Heart right ventricle (tissue), 16 donors: ENCODE measurements at regions not wholly inside any gene's neighbourhood (a gene's known extent, or its start where the extent isn't known, plus 50 kb on each side); places are given as distances from the start of the nearest gene placed in this dataset.

Experiments used
- ATAC-seq, 8 donors: fragments of 200-7000 bp; cut with Tn5 transposase; one replicate each; pipeline ENCODE4 v1.9.1; 2020; ENCODE audit warnings: mild to moderate bottlenecking in 8 of 8, moderate library complexity in 8 of 8, moderate number of reproducible peaks in 1 of 8
- DNase-seq, 2 donors: peaks; one replicate each; pipeline ENCODE4 v3.0.0-alpha.2; 2020
- H3K27ac ChIP-seq, 10 donors: fragments of 200-600 bp; sonication (generic) in 2 of 10; one replicate each; pipeline versions ENCODE4 v1.5.0 to v1.8.0; 2020 to 2022; ENCODE audit warnings: mild to moderate bottlenecking in 3 of 10
- H3K27me3 ChIP-seq, 7 donors: fragments of 200-600 bp; one replicate each; pipeline ENCODE4 v1.8.0; 2021 to 2022; ENCODE audit warnings: mild to moderate bottlenecking in 2 of 7
- H3K36me3 ChIP-seq, 9 donors: fragments of 200-600 bp; sonication (generic) in 1 of 9; one replicate each; pipeline versions ENCODE4 v1.5.0 to v1.8.0; 2020 to 2022; ENCODE audit warnings: mild to moderate bottlenecking in 2 of 9
- H3K4me1 ChIP-seq, 9 donors: fragments of 200-600 bp; sonication (generic) in 1 of 9; one replicate each; pipeline versions ENCODE4 v1.5.0 to v1.8.0; 2020 to 2022; ENCODE audit warnings: mild to moderate bottlenecking in 4 of 9
- H3K4me3 ChIP-seq, 10 donors: fragments of 200-600 bp; sonication (generic) in 2 of 10; one replicate each; pipeline versions ENCODE4 v1.5.0 to v1.8.0; 2020 to 2022; ENCODE audit warnings: mild to moderate bottlenecking in 7 of 10, moderate library complexity in 2 of 10
- H3K9me3 ChIP-seq, 11 donors: fragments of 200-600 bp in 10 of 11; sonication (generic) in 2 of 11; one replicate each; pipeline versions ENCODE4 v1.5.0 to v1.8.0; 2013 to 2022; ENCODE audit warnings: mild to moderate bottlenecking in 2 of 11, control low read depth in 1 of 11, moderate library complexity in 1 of 11
- CTCF ChIP-seq, 9 donors: fragments of 200-600 bp; sonication (generic) in 2 of 9; IDR thresholded peaks; one replicate each; pipeline versions ENCODE4 v1.5.0 to v1.8.0; 2021 to 2022; ENCODE audit warnings: antibody characterized with exemption in 9 of 9, mild to moderate bottlenecking in 5 of 9, moderate library complexity in 1 of 9
- WGBS, 2 donors: extraction: QIAGEN DNeasy Blood & Tissue Kit; methylation state at CpG; one replicate each; pipeline ENCODE4 v1.1.7; 2013; ENCODE audit warnings: inconsistent platforms in 1 of 2; 5-methylcytosine and 5-hydroxymethylcytosine counted together
- intact Hi-C, 10 donors: fragments of 100-400 bp; cut with DNase I; formaldehyde crosslinking; loops; one replicate each; pipeline versions ENCODE4 v1.11.1 to v1.14.2; 2022
- donor health status: Arrhythmogenic right ventricular cardiomyopathy.
- donor health status: ischemic (EF 13 %, LVEDD 7.1; RV severe dilation, severe dysfunction).
- donor health status: healthy with polysubstance abuse.
- donor health status: DM: no; HTN: yes; CAD: no.
- donor health status: DM: no; HTN: no; CAD: no.
- donor health status: ischemic (EF 25% LVEDD 6.9; RV normal size, moderate dysfunction).
- donor health status: ischemic (EF 25% LVEDD 5.7; RV mildly dilated, moderate dysfunction).
- donor health status: healthy.
- donor health status: DM: yes; HTN: yes; CAD: no.
- donor health status: Ischemic cardiomyopathy.
- donor health status: ischemic (EF 35%, LVEDD 5.7; RV mildly dilated, moderate dysfunction).
- donor health status: nonischemic (EF 11% LVEDD 7.7; RV severe dilation, severe dysfunction).
- donor health status: DM: yes; HTN: yes; CAD: no.
- donor health status: PGD.
- donor health status: ischemic (EF 29% LVEDD 5.4; RV normal size, mild dysfunction).
- donor health status: nonischemic (EF 23%, LVEDD 6.1; RV moderate dilation, normal function).

- 71 to 79% methylated on average over 3 of the region's 3 CpGs for WGBS, 2 donors
- Histone ChIP-seq H3K27me3 (no peaks in the 10 kb centered on the region), H3K4me3 (no peak overlapping the region), H3K36me3 (no peaks in the 10 kb centered on the region), H3K4me1 (no peaks in the 10 kb centered on the region), H3K27ac (no peak overlapping the region), H3K9me3 (no peaks in the 10 kb centered on the region)
- ATAC-seq, result no peak
- DNase-seq, result no peak
- TF ChIP-seq CTCF (IDR thresholded peaks at IDR 0.05), result no peak
- intact Hi-C loops, result no loop called here
Measured at GRCh38 chr6:164063346-164063745, 648.8 kb downstream of the QKI start.

DNA sequence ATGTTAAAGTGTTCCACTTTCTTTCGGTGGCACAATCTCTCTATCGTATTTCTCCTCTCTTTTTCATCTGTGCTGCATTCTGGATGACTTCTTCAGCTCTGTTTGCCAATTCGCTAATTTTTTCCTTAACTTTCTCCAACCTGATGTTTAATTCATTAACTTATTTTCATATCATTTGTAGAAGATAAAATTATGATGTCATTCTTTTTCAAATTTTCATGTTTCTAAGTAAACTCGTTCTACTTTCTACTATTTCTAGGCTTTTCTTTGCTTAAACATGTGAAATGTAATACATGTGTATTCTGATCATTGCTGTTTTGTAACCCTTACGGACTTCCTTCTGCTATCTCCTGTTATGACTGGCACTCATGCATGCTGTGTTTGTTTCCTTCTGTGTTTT is 648.4 kb downstream of the QKI start:
- 85 to 87% methylated on average over 5 of the region's 5 CpGs for WGBS, 2 donors
- H3K27me3 ChIP-seq, result no peaks in the 10 kb centered on the region
- no peak for ATAC-seq

DNA sequence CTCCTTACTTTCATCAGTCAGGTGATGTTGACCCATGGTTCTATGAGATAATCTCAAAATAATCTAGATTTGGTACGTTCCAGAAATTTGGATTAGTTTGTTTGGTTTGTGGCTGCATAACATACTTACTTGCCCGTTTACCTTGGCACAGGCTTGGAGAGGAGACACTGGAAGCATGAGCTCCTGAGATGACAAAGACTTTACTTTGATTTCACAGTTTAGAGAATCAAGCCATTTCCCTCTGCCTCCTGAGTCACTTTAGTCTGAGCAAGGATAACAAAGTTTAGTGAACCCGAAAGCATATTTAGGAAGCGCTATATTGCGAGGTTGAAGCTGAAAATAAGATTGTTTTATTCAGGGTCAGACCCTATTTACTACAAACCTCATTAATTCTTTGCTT is 643.4 kb downstream of the QKI start:
- Histone ChIP-seq H3K36me3 (no peaks in the 10 kb centered on the region), H3K4me1 (no peaks in the 10 kb centered on the region), H3K27ac (no peak overlapping the region), H3K4me3 (no peak overlapping the region), H3K9me3 (peaks cover 0 to 10% (median 0%) of the 10 kb centered on the region in 11 donors), H3K27me3 (no peaks in the 10 kb centered on the region)
- ATAC-seq (no peak), DNase-seq (no peak)
- no peak for TF ChIP-seq CTCF (IDR thresholded peaks at IDR 0.05)
- 86 to 95% methylated on average over 5 of the region's 5 CpGs for WGBS, 2 donors
- intact Hi-C loops, result no loop called here

More for the DNA sequence above, 648.4 kb downstream of the QKI start:
- H3K4me1 ChIP-seq, result no peaks in the 10 kb centered on the region
- H3K4me3 ChIP-seq, result no peak overlapping the region
- no peak overlapping the region for H3K27ac ChIP-seq
- no peaks in the 10 kb centered on the region for H3K9me3 ChIP-seq
- intact Hi-C loops, result no loop called here
- TF ChIP-seq CTCF (IDR thresholded peaks at IDR 0.05), result no peak
- no peak for DNase-seq
- no peaks in the 10 kb centered on the region for H3K36me3 ChIP-seq

DNA sequence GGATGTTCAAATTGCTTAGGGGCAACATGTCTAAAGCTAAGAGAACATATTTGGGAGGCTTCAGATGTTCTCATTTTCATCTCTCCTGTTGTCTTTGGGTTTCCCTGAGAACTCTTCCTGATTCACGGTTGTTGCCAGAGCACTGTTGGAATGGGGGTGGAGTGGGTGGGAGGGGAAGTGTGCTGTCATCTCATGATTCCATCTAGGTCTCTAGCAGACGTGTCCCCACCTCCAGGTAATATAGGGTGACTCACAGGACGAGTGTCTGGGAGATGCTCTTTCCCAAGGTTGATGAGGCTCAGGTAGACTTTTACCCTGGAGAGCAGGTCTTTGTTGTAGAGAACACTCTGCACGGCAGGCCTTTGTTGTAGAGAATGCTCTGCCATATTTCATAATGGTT is 636.9 kb downstream of the QKI start:
- H3K27ac ChIP-seq, result no peak overlapping the region
- no peak overlapping the region for H3K4me3 ChIP-seq
- H3K36me3 ChIP-seq, result no peaks in the 10 kb centered on the region
- no peak for TF ChIP-seq CTCF (IDR thresholded peaks at IDR 0.05)
- ATAC-seq, result no peak
- H3K9me3 ChIP-seq, result peaks cover 0 to 7% (median 0%) of the 10 kb centered on the region in 11 donors
- DNase-seq, result no peak
- 81 to 91% methylated on average over 4 of the region's 4 CpGs for WGBS, 2 donors
- intact Hi-C loops, result no loop called here
- no peaks in the 10 kb centered on the region for H3K27me3 ChIP-seq
- H3K4me1 ChIP-seq, result no peaks in the 10 kb centered on the region
